Hepatocyte (in vitro differentiated cells): ENCODE measurements at regions not wholly inside any gene's neighbourhood (a gene's known extent, or its start where the extent isn't known, plus 50 kb on each side); places are given as distances from the start of the nearest gene placed in this dataset.

Experiments
- DNase-seq: peaks from one replicate; pipeline ENCODE4 v3.0.0-alpha.2; 2016; ENCODE audit warnings: low spot score
- H2AFZ ChIP-seq: fragments of 200-600 bp; sonication (generic); 2 replicates; pipeline ENCODE4 v1.6.0; 2016; ENCODE audit warnings: antibody characterized with exemption, mild to moderate bottlenecking
- H3K27ac ChIP-seq: fragments of 200-600 bp; sonication (generic); 2 replicates; pipeline ENCODE4 v1.5.1; 2016; ENCODE audit warnings: mild to moderate bottlenecking
- H3K27me3 ChIP-seq: fragments of 200-600 bp; sonication (generic); 2 replicates; pipeline ENCODE4 v1.6.1; 2016
- H3K36me3 ChIP-seq: fragments of 200-600 bp; sonication (generic); replicated peaks from 2 replicates; pipeline ENCODE4 v1.5.1; 2016; ENCODE audit warnings: low read depth; ENCODE audit not compliant: insufficient read depth
- H3K4me1 ChIP-seq: fragments of 200-600 bp; sonication (generic); 2 replicates; pipeline ENCODE4 v1.5.1; 2016; ENCODE audit warnings: mild to moderate bottlenecking, moderate library complexity; ENCODE audit not compliant: insufficient read depth
- H3K4me2 ChIP-seq: fragments of 200-600 bp; sonication (generic); 2 replicates; pipeline ENCODE4 v1.6.0; 2016
- H3K4me3 ChIP-seq: fragments of 200-600 bp; sonication (generic); 2 replicates; pipeline ENCODE4 v1.5.1; 2016; ENCODE audit warnings: mild to moderate bottlenecking
- H3K79me2 ChIP-seq: fragments of 200-600 bp; sonication (generic); 2 replicates; pipeline ENCODE4 v1.6.0; 2017; ENCODE audit warnings: mild to moderate bottlenecking
- H3K9me2 ChIP-seq: fragments of 200-600 bp; sonication (generic); replicated peaks from 2 replicates; pipeline ENCODE4 v1.6.0; 2017; ENCODE audit warnings: mild to moderate bottlenecking; ENCODE audit not compliant: insufficient read depth
- H3K9me3 ChIP-seq: fragments of 200-600 bp; sonication (generic); 2 replicates; pipeline ENCODE4 v1.5.1; 2016; ENCODE audit warnings: low read depth, mild to moderate bottlenecking
- H4K20me1 ChIP-seq: fragments of 200-600 bp; sonication (generic); 2 replicates; pipeline ENCODE4 v1.6.0; 2016; ENCODE audit warnings: mild to moderate bottlenecking; ENCODE audit not compliant: insufficient read depth, poor library complexity, severe bottlenecking
- EZH2 ChIP-seq: fragments of 200-600 bp; sonication (generic); IDR thresholded peaks from 2 replicates; pipeline ENCODE4 v1.6.1; 2016; ENCODE audit warnings: antibody characterized with exemption, mild to moderate bottlenecking, borderline replicate concordance
- EZH2phosphoT487 ChIP-seq: fragments of 200-600 bp; sonication (generic); IDR thresholded peaks from one replicate; pipeline ENCODE4 v1.6.1; 2018; ENCODE audit warnings: antibody characterized with exemption, mild to moderate bottlenecking, low read depth, moderate library complexity; ENCODE audit not compliant: unreplicated experiment, severe bottlenecking
- WGBS: methylation state at CpG from one replicate; pipeline ENCODE4 v1.1.6; 2016; ENCODE audit warnings: low lambda C conversion rate; ENCODE audit errors: missing lambda C conversion rate; 5-methylcytosine and 5-hydroxymethylcytosine counted together
- TF ChIP-seq, protein P1 (sequence below): fragments of 200-600 bp; sonication (generic); IDR thresholded peaks from 2 replicates; pipeline ENCODE4 v1.5.1; 2016; ENCODE audit warnings: antibody characterized with exemption, mild to moderate bottlenecking; ENCODE audit not compliant: poor library complexity

- no peaks in the 10 kb centered on the region for H3K27me3 ChIP-seq
- TF ChIP-seq, protein P1, sequence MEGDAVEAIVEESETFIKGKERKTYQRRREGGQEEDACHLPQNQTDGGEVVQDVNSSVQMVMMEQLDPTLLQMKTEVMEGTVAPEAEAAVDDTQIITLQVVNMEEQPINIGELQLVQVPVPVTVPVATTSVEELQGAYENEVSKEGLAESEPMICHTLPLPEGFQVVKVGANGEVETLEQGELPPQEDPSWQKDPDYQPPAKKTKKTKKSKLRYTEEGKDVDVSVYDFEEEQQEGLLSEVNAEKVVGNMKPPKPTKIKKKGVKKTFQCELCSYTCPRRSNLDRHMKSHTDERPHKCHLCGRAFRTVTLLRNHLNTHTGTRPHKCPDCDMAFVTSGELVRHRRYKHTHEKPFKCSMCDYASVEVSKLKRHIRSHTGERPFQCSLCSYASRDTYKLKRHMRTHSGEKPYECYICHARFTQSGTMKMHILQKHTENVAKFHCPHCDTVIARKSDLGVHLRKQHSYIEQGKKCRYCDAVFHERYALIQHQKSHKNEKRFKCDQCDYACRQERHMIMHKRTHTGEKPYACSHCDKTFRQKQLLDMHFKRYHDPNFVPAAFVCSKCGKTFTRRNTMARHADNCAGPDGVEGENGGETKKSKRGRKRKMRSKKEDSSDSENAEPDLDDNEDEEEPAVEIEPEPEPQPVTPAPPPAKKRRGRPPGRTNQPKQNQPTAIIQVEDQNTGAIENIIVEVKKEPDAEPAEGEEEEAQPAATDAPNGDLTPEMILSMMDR: no peak
- TF ChIP-seq EZH2phosphoT487: no peak
- TF ChIP-seq EZH2: no peak
- peaks cover 30% of the 10 kb centered on the region for H3K4me1 ChIP-seq
- no peak for DNase-seq
- H4K20me1 ChIP-seq: no peaks in the 10 kb centered on the region
- peak overlapping the region; percentile 9 for H3K4me2 ChIP-seq
- no peaks in the 10 kb centered on the region for H3K36me3 ChIP-seq
- H3K4me3 ChIP-seq: no peak overlapping the region
- H3K9me3 ChIP-seq: no peaks in the 10 kb centered on the region
- no peak overlapping the region for H2AFZ ChIP-seq
- H3K9me2 ChIP-seq: no peaks in the 10 kb centered on the region
- H3K27ac ChIP-seq: no peak overlapping the region
- no peaks in the 10 kb centered on the region for H3K79me2 ChIP-seq
These were observed 113.8 kb upstream of the SPATA31D4 start for GRCh38 chr9:81814401-81814793.

DNA sequence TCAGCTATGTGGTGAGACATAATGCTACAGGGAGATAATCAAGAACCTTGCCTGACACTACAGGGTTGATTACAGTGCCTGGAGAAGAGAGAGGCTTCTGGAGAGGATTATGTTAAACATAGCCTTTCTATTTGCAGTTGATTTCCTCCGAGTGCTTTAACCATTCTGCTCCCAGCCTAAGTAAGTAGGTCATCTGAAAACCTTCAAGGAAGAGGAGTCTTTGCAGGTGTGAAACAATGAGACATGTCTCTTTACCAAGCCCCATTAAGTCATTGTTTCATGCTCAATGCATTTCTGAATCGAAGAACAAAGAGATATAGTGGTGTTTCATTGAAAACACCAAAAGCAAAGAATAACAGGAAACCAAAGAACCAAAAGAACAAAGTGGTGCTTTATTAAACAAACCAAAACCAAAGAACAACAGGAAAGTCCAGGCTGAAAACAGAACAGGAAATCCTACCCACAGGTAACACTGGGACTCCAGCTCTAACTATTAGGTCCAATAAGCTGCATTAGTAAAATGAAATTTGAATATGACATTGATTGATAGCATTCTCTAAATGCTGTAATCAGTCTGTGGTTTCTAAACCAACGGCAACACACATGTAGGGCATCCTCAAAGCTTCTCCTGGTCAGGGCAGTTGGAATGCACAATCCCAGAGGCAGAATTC lies 113.3 kb upstream of the SPATA31D4 start:
- Histone ChIP-seq H4K20me1 (no peaks in the 10 kb centered on the region), H3K4me1 (peaks cover 35% of the 10 kb centered on the region), H3K36me3 (no peaks in the 10 kb centered on the region), H2AFZ (no peak overlapping the region), H3K79me2 (no peaks in the 10 kb centered on the region), H3K4me2 (peak overlapping the region; percentile 28), H3K27me3 (no peaks in the 10 kb centered on the region), H3K27ac (peak overlapping the region; percentile 4), H3K4me3 (no peak overlapping the region), H3K9me3 (no peaks in the 10 kb centered on the region), H3K9me2 (no peaks in the 10 kb centered on the region)
- DNase-seq: no peak
- TF ChIP-seq EZH2phosphoT487 (no peak), EZH2 (no peak)
- TF ChIP-seq, protein P1: no peak
- 13% methylated on average over 3 of the region's 3 CpGs for WGBS

- DNase-seq: no peak
- Histone ChIP-seq H3K9me3 (no peaks in the 10 kb centered on the region), H3K79me2 (no peaks in the 10 kb centered on the region), H3K27me3 (no peaks in the 10 kb centered on the region), H3K4me3 (no peak overlapping the region), H3K27ac (no peak overlapping the region), H3K9me2 (no peaks in the 10 kb centered on the region), H2AFZ (no peak overlapping the region), H3K36me3 (no peaks in the 10 kb centered on the region), H3K4me1 (peaks cover 37% of the 10 kb centered on the region), H4K20me1 (no peaks in the 10 kb centered on the region), H3K4me2 (no peak overlapping the region)
- TF ChIP-seq EZH2phosphoT487 (no peak), EZH2 (no peak)
- 72% methylated on average over 3 of the region's 3 CpGs for WGBS
These were observed 112.4 kb upstream of the SPATA31D4 start for GRCh38 chr9:81815781-81816180.

- H3K9me2 ChIP-seq: no peaks in the 10 kb centered on the region
- H3K4me1 ChIP-seq: peaks cover 31% of the 10 kb centered on the region
- 71% methylated on average over 7 of the region's 7 CpGs for WGBS
- H3K27ac ChIP-seq: peak overlapping the region; percentile 28
- no peaks in the 10 kb centered on the region for H3K27me3 ChIP-seq
- H4K20me1 ChIP-seq: no peaks in the 10 kb centered on the region
- H2AFZ ChIP-seq: no peak overlapping the region
- DNase-seq: no peak
- no peaks in the 10 kb centered on the region for H3K36me3 ChIP-seq
- H3K4me3 ChIP-seq: no peak overlapping the region
- H3K9me3 ChIP-seq: no peaks in the 10 kb centered on the region
- TF ChIP-seq EZH2 (no peak), EZH2phosphoT487 (no peak)
- TF ChIP-seq, protein P1: no peak
- H3K4me2 ChIP-seq: no peak overlapping the region
- no peaks in the 10 kb centered on the region for H3K79me2 ChIP-seq
These were observed 109.1 kb upstream of the SPATA31D4 start for GRCh38 chr9:81819155-81819554.
